ENCODE measurements at regions not wholly inside any gene's neighbourhood (a gene's known extent, or its start where the extent isn't known, plus 50 kb on each side); places are given as distances from the start of the nearest gene placed in this dataset.

- ATAC-seq (ENCODE audit: low FRiP score) (no peak), DNase-seq (ENCODE audit: low spot score) (no peak)
- TF ChIP-seq, protein P1, sequence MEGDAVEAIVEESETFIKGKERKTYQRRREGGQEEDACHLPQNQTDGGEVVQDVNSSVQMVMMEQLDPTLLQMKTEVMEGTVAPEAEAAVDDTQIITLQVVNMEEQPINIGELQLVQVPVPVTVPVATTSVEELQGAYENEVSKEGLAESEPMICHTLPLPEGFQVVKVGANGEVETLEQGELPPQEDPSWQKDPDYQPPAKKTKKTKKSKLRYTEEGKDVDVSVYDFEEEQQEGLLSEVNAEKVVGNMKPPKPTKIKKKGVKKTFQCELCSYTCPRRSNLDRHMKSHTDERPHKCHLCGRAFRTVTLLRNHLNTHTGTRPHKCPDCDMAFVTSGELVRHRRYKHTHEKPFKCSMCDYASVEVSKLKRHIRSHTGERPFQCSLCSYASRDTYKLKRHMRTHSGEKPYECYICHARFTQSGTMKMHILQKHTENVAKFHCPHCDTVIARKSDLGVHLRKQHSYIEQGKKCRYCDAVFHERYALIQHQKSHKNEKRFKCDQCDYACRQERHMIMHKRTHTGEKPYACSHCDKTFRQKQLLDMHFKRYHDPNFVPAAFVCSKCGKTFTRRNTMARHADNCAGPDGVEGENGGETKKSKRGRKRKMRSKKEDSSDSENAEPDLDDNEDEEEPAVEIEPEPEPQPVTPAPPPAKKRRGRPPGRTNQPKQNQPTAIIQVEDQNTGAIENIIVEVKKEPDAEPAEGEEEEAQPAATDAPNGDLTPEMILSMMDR (IDR thresholded peaks at IDR 0.05) = no peak
Measured at GRCh38 chr3:103693831-103694230, 1259.0 kb downstream of the ZPLD1 start.

GRCh38 chr3:103698646-103699045, 1263.8 kb downstream of the ZPLD1 start:
- TF ChIP-seq, protein P1 (IDR thresholded peaks at IDR 0.05) = no peak
- no peak for DNase-seq (ENCODE audit: low spot score)

GRCh38 chr3:103699228-103699627, 1264.4 kb downstream of the ZPLD1 start:
- TF ChIP-seq, protein P1 (IDR thresholded peaks at IDR 0.05) = no peak
- DNase-seq (ENCODE audit: low spot score) = no peak
- ATAC-seq (ENCODE audit: low FRiP score) = no peak

More at GRCh38 chr3:103698646-103699045, 1263.8 kb downstream of the ZPLD1 start:
- no peak for ATAC-seq (ENCODE audit: low FRiP score)

DNA sequence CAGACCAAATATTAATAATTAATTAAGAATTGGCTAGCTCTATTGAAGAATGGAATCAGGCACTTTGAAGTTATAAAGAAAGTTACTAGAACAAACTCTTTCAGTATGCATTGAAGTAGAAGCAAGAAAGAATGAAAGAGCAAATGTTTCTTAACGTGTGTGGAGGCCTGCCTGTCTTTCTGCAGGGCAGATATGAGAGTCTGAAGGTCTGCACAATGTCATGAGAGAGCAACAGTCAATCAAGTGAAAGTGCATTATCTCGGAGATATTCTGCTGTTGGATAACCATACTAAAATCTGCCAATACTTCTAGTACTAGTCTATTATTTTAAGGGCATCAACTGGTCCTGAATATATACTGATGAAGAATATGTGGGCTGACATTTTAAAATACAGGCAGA, 1270.8 kb downstream of the ZPLD1 start:
- ATAC-seq (ENCODE audit: low FRiP score) (no peak), DNase-seq (ENCODE audit: low spot score) (no peak)
- TF ChIP-seq, protein P1 (IDR thresholded peaks at IDR 0.05) = no peak

GRCh38 chr3:103706671-103707070, 1271.9 kb downstream of the ZPLD1 start:
- TF ChIP-seq, protein P1 (IDR thresholded peaks at IDR 0.05) = no peak
- no peak for ATAC-seq (ENCODE audit: low FRiP score)
- DNase-seq (ENCODE audit: low spot score) = no peak

GRCh38 chr3:103711670-103712069, 1276.9 kb downstream of the ZPLD1 start:
- ATAC-seq (ENCODE audit: low FRiP score) = no peak
- TF ChIP-seq, protein P1 (IDR thresholded peaks at IDR 0.05) = no peak

GRCh38 chr3:103712320-103713008, 1277.6 kb downstream of the ZPLD1 start:
- TF ChIP-seq, protein P1 (IDR thresholded peaks at IDR 0.05) = no peak
- DNase-seq (ENCODE audit: low spot score) = no peak
- ATAC-seq (ENCODE audit: low FRiP score) = no peak

More at GRCh38 chr3:103711670-103712069, 1276.9 kb downstream of the ZPLD1 start:
- DNase-seq (ENCODE audit: low spot score) = no peak
